ENCODE measurements at regions not wholly inside any gene's neighbourhood (a gene's known extent, or its start where the extent isn't known, plus 50 kb on each side); places are given as distances from the start of the nearest gene placed in this dataset.

GRCh38 chr11:12603143-12604088 is 70.8 kb upstream of the TEAD1 start:
- Histone ChIP-seq H3K4me1 (ENCODE audit: control insufficient read depth, insufficient read depth, low read length) (no peaks in the 10 kb centered on the region; the same call in 1 of the 2 replicates), H3K9me3 (ENCODE audit: control insufficient read depth, insufficient read depth, low read depth, low read length) (no peaks in the 10 kb centered on the region), H3K27ac (ENCODE audit: extremely low read depth, low read depth, low read length) (no peak overlapping the region), H3K36me3 (ENCODE audit: control insufficient read depth in 2 of 2, insufficient read depth in 1 of 2, low read length in 2 of 2) (no peaks in the 10 kb centered on the region), H3K4me3 (ENCODE audit: low read depth, low read length) (no peak overlapping the region)
- CTCF ChIA-PET = interaction anchor here (0.7 to 0.8 kb wide), 3 partner anchors 220 to 300 kb away, joined by 3 to 4 read pairs (median 3); no protein-coding TSS in a partner anchor
- TF ChIP-seq KLF10 (tag by site-specific recombination; IDR thresholded peaks at IDR 0.05) (no peak), ZNF837 (tag by site-specific recombination; IDR thresholded peaks at IDR 0.05) (no peak), ZNF266 (tag by site-specific recombination; IDR thresholded peaks at IDR 0.05; ENCODE audit: low read depth) (no peak), ZSCAN5A (tag by site-specific recombination; IDR thresholded peaks at IDR 0.05) (no peak), ZNF112 (tag by site-specific recombination; IDR thresholded peaks at IDR 0.05) (no peak), KLF8 (tag by site-specific recombination; IDR thresholded peaks at IDR 0.05) (no peak), ZNF335 (tag by site-specific recombination; conservative IDR thresholded peaks at IDR 0.05) (no peak), ZNF670 (tag by site-specific recombination; IDR thresholded peaks at IDR 0.05; ENCODE audit: low read depth) (no peak), ZNF580 (tag by site-specific recombination; IDR thresholded peaks at IDR 0.05) (no peak), ZNF37A (tag by site-specific recombination; IDR thresholded peaks at IDR 0.05) (no peak), ZNF433 (tag by site-specific recombination; IDR thresholded peaks at IDR 0.05; ENCODE audit: low read depth) (no peak)
- POLR2A ChIA-PET = no interaction called here

GRCh38 chr11:12604557-12605153 is 69.6 kb upstream of the TEAD1 start:
- Histone ChIP-seq H3K27ac (ENCODE audit: extremely low read depth, low read depth, low read length) (no peak overlapping the region), H3K4me3 (ENCODE audit: low read depth, low read length) (no peak overlapping the region), H3K4me1 (ENCODE audit: control insufficient read depth, insufficient read depth, low read length) (no peaks in the 10 kb centered on the region; the same call in 1 of the 2 replicates), H3K9me3 (ENCODE audit: control insufficient read depth, insufficient read depth, low read depth, low read length) (no peaks in the 10 kb centered on the region), H3K36me3 (ENCODE audit: control insufficient read depth in 2 of 2, insufficient read depth in 1 of 2, low read length in 2 of 2) (no peaks in the 10 kb centered on the region)
- POLR2A ChIA-PET = no interaction called here
- CTCF ChIA-PET = interaction anchor here (1.2 kb wide), 1 partner anchor 273 kb away, joined by 3 read pairs; no protein-coding TSS in a partner anchor
- no peak for TF ChIP-seq ZNF639 (tag by site-specific recombination; IDR thresholded peaks at IDR 0.05)
- TF ChIP-seq REST (tag by site-specific recombination; IDR thresholded peaks at IDR 0.05) = no peak
- no peak for TF ChIP-seq ZSCAN18 (tag by site-specific recombination; IDR thresholded peaks at IDR 0.05)
- TF ChIP-seq ZNF510 (tag by site-specific recombination; IDR thresholded peaks at IDR 0.05; ENCODE audit: insufficient replicate concordance) = no peak
- no peak for TF ChIP-seq ZNF280D (tag by site-specific recombination; IDR thresholded peaks at IDR 0.05)
- TF ChIP-seq ZBTB44 (tag by site-specific recombination; IDR thresholded peaks at IDR 0.05) = no peak
- TF ChIP-seq ZNF530 (tag by site-specific recombination; IDR thresholded peaks at IDR 0.05; ENCODE audit: low read depth) = no peak
- TF ChIP-seq ZNF292 (tag by site-specific recombination; IDR thresholded peaks at IDR 0.05; ENCODE audit: borderline replicate concordance, low read depth) = no peak

Data from HEK293 (cell line).